Psoas muscle (tissue), 7 donors: ENCODE measurements at regions not wholly inside any gene's neighbourhood (a gene's known extent, or its start where the extent isn't known, plus 50 kb on each side); places are given as distances from the start of the nearest gene placed in this dataset.

Experiments
- ATAC-seq, 4 donors: fragments of 200-7000 bp; cut with Tn5 transposase; one replicate each; pipeline ENCODE4 v1.9.1; 2020; ENCODE audit warnings: moderate library complexity in 3 of 4, mild to moderate bottlenecking in 2 of 4
- DNase-seq, 2 donors: peaks; one replicate each; pipeline ENCODE4 v3.0.0-alpha.2; 2020
- H3K27ac ChIP-seq: fragments of 200-600 bp; one replicate; pipeline ENCODE4 v1.8.0; 2022
- H3K27me3 ChIP-seq, 3 donors: fragments of 200-600 bp in 1 of 3; one replicate each; pipeline versions ENCODE4 v1.6.1 to v1.8.0; 2013 to 2022; ENCODE audit warnings: low read length in 2 of 3, mild to moderate bottlenecking in 2 of 3, moderate library complexity in 1 of 3; ENCODE audit not compliant: insufficient read depth in 3 of 3
- H3K36me3 ChIP-seq, 2 donors: fragments of 200-600 bp in 1 of 2; one replicate each; pipeline versions ENCODE4 v1.6.1 to v1.8.0; 2013 to 2022; ENCODE audit warnings: low read depth in 1 of 2, mild to moderate bottlenecking in 1 of 2, moderate library complexity in 1 of 2; ENCODE audit not compliant: insufficient read depth in 1 of 2
- H3K4me1 ChIP-seq: fragments of 200-600 bp; one replicate; pipeline ENCODE4 v1.8.0; 2022
- H3K4me3 ChIP-seq: fragments of 200-600 bp; one replicate; pipeline ENCODE4 v1.8.0; 2022; ENCODE audit warnings: mild to moderate bottlenecking
- H3K9me3 ChIP-seq: fragments of 200-600 bp; one replicate; pipeline ENCODE4 v1.8.0; 2022
- WGBS, 3 donors: extraction: QIAGEN DNeasy Blood & Tissue Kit; methylation state at CpG; one replicate each; pipeline versions ENCODE4 v1.1.6 to v1.1.7; 2013; 5-methylcytosine and 5-hydroxymethylcytosine counted together
- intact Hi-C, 2 donors: fragments of 100-400 bp; cut with DNase I; formaldehyde crosslinking; loops; one replicate each; pipeline versions ENCODE4 v1.11.0 to v1.14.2; 2022
- TF ChIP-seq, protein P1 (sequence below): fragments of 200-600 bp; IDR thresholded peaks from one replicate; pipeline ENCODE4 v1.8.0; 2022; ENCODE audit warnings: antibody characterized with exemption
- donor health status: healthy with polysubstance abuse.
- donor health status: DM: no; HTN: no; CAD: no; lungs with moderate emphysema.
- donor health status: Bipolar disorder and iron deficiency.
- donor health status: healthy.
- donor health status: DM: yes; HTN: yes; CAD: no.
- donor health status: DM: no; HTN: no; CAD: no.
- donor health status: DM: yes; HTN: yes; CAD: no.

DNA sequence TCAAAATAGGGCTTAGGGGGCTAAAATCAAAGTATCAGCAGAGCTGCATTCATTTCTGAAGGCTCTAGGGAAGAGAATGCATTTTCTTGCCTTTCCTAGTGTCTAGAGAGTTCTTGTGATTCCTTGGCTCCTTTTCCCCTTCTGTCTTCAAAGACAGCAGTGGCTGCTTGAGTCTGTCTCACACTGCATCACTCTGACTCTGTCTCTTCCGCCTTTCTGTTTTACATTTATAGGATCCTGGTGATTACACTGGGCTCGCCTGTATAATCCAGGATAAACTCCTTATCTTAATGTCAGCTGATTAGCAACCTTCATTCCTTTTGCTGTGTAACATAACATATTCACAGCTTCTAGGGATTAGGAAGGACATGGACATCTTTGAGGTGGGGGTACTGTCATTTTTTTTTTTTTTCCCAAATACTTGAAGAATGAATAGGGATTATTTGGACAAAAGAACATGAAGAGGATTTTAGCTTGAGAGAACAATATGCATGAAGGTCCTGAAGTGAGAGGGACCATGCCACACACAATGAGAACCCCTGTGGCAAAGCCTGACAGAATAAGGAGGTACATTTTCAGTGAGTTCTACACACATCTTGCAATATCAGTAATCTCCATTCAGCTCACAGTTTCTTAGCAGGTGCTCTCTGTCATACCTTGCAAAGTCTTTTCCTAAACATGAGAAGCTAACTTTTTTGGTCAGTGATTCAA lies 267.6 kb downstream of the FAM170A start:
- 60 to 73% (median 65%) methylated on average over 2 of the region's 2 CpGs for WGBS, 3 donors
- no peaks in the 10 kb centered on the region for H3K36me3 ChIP-seq
- DNase-seq (no peak), ATAC-seq (no peak)
- no peaks in the 10 kb centered on the region for H3K4me1 ChIP-seq
- no peaks in the 10 kb centered on the region for H3K27me3 ChIP-seq
- intact Hi-C loops, result no loop called here
- H3K9me3 ChIP-seq, result no peaks in the 10 kb centered on the region
- H3K27ac ChIP-seq, result no peak overlapping the region
- TF ChIP-seq, protein P1, sequence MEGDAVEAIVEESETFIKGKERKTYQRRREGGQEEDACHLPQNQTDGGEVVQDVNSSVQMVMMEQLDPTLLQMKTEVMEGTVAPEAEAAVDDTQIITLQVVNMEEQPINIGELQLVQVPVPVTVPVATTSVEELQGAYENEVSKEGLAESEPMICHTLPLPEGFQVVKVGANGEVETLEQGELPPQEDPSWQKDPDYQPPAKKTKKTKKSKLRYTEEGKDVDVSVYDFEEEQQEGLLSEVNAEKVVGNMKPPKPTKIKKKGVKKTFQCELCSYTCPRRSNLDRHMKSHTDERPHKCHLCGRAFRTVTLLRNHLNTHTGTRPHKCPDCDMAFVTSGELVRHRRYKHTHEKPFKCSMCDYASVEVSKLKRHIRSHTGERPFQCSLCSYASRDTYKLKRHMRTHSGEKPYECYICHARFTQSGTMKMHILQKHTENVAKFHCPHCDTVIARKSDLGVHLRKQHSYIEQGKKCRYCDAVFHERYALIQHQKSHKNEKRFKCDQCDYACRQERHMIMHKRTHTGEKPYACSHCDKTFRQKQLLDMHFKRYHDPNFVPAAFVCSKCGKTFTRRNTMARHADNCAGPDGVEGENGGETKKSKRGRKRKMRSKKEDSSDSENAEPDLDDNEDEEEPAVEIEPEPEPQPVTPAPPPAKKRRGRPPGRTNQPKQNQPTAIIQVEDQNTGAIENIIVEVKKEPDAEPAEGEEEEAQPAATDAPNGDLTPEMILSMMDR, result no peak
- no peak overlapping the region for H3K4me3 ChIP-seq

DNA sequence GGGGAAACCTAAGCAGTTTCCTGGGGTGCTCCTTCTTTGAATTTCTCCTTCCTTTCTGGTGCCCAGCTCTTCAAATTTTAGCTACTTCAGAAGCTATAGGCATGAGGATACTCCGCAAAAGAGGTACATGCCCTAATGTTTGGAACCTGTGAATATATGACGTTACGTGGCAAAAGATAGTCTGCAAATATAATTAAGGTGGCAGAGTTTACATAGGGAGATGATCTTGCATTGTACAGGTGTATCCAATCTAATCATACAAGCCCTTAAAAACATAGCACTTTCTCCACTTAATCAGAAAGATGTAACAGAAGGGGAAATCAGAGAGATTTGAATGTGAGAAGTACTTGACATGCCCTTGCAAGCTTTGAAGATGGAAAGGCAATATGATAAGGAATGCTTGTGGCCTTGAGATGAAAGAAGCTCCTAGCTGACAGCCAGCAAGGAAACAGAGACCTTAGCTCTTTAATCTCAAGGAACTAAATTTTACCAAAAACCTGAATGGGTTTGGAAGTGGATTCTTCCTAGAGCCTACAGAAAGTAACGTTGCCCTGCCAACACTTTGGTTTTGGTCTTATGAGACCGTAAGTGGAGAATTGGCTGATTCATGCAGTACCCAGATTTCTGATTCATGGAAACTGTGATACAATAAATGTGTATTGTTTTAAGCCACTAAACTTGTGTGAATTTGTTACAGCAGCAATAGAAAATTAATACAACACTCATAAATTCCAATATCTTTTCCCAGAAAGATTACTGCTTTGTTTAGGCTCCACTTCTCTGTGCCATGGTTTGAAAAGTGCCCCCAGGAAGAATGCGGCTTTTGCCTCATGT lies 268.4 kb downstream of the FAM170A start:
- Histone ChIP-seq H3K27me3 (no peaks in the 10 kb centered on the region), H3K36me3 (no peaks in the 10 kb centered on the region), H3K9me3 (no peaks in the 10 kb centered on the region), H3K4me3 (no peak overlapping the region), H3K4me1 (no peaks in the 10 kb centered on the region), H3K27ac (no peak overlapping the region)
- TF ChIP-seq, protein P1, result no peak
- no peak for ATAC-seq
- 69 to 73% (median 73%) methylated on average over 6 of the region's 6 CpGs for WGBS, 3 donors
- intact Hi-C loops, result no loop called here
- DNase-seq, result no peak

DNA sequence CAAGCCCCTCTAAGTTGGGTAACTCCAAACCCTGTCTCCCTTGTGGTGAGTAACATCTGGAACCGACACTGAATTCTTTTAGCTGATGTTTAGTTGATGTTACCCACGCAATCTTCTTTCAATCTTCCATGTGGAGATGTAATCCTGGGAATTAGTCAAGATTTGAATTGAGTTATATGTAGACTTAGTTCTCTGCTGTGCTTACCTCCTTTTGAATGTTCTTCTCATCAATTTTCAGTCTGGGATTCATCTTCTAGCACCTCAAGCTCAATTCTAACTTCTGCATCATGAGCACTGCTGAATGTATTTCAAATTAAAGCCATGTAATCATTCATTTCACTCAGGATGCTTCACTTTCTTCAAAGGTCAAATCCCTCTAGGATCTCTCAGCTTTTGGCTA lies 270.6 kb downstream of the FAM170A start:
- Histone ChIP-seq H3K27me3 (no peaks in the 10 kb centered on the region), H3K36me3 (no peaks in the 10 kb centered on the region), H3K27ac (no peak overlapping the region), H3K4me3 (no peak overlapping the region), H3K9me3 (no peaks in the 10 kb centered on the region), H3K4me1 (no peaks in the 10 kb centered on the region)
- 55 to 78% (median 75%) methylated on average over 2 of the region's 2 CpGs for WGBS, 3 donors
- no peak for ATAC-seq
- intact Hi-C loops, result no loop called here
- no peak for DNase-seq
- TF ChIP-seq, protein P1, result no peak

DNA sequence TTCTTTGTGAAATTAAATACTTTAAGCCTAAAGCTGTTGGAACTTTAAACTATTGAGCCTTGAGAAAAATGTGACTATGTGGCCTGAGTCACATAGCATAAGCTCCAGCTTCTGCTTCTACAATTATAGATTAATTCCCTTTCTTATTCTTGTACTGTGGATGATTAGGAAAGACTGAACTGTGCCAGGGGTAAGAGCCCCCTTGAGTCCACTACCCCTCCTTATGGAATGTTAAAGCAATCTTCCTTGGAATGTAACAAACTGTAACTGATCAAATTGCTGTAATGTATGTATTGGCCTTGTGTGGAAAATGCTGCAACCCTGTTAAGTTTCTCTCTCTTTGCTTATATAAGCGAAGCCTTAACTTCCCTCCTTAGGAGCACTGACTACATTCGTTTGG lies 273.2 kb downstream of the FAM170A start:
- Histone ChIP-seq H3K27me3 (no peaks in the 10 kb centered on the region), H3K4me1 (no peaks in the 10 kb centered on the region), H3K27ac (no peak overlapping the region), H3K4me3 (no peak overlapping the region), H3K9me3 (no peaks in the 10 kb centered on the region), H3K36me3 (no peaks in the 10 kb centered on the region)
- WGBS, 3 donors, result 29 to 53% (median 43%) methylated on average over 2 of the region's 2 CpGs
- ATAC-seq (no peak), DNase-seq (no peak)
- intact Hi-C loops, result no loop called here
- TF ChIP-seq, protein P1, result no peak
